K562 (cell line): ENCODE measurements at regions not wholly inside any gene's neighbourhood (a gene's known extent, or its start where the extent isn't known, plus 50 kb on each side); places are given as distances from the start of the nearest gene placed in this dataset.

Experiments
- C11orf30 ChIP-seq: fragments of 450-650 bp; IDR thresholded peaks from 2 replicates; pipeline ENCODE4 v1.6.1; 2016; ENCODE audit warnings: low read depth, mild to moderate bottlenecking
- CBFA2T2 ChIP-seq: fragments of 450-650 bp; conservative IDR thresholded peaks from 2 replicates; pipeline ENCODE4 v1.6.1; 2017; ENCODE audit warnings: mild to moderate bottlenecking
- CHD2 ChIP-seq: IDR thresholded peaks from 2 replicates; pipeline ENCODE4 v1.6.1; 2011; ENCODE audit warnings: low read depth, low read length
- NCOR1 ChIP-seq: fragments of 450-650 bp; IDR thresholded peaks from 2 replicates; pipeline ENCODE4 v1.6.1; 2016; ENCODE audit warnings: mild to moderate bottlenecking, moderate library complexity
- POLR2AphosphoS5 ChIP-seq: IDR thresholded peaks from 2 replicates; pipeline ENCODE4 v1.6.1; 2011; ENCODE audit warnings: mild to moderate bottlenecking, low read depth, low read length, moderate library complexity; ENCODE audit not compliant: control insufficient read depth, insufficient read depth
- RBM25 ChIP-seq: fragments of 200-400 bp; formaldehyde crosslinking; IDR thresholded peaks from 2 replicates; pipeline ENCODE4 v1.6.1; 2018; ENCODE audit warnings: low read length, low read depth, moderate library complexity; ENCODE audit not compliant: severe bottlenecking
- SIX5 ChIP-seq, 2 experiments: IDR thresholded peaks; 2 replicates each; pipeline ENCODE4 v1.6.1; 2011; ENCODE audit warnings: low read length in 2 of 2, borderline replicate concordance in 1 of 2, low read depth in 1 of 2, mild to moderate bottlenecking in 1 of 2, moderate library complexity in 1 of 2; ENCODE audit not compliant: insufficient read depth in 1 of 2
- ZBTB7A ChIP-seq: IDR thresholded peaks from 2 replicates; pipeline ENCODE4 v1.6.1; 2011; ENCODE audit warnings: low read depth, mild to moderate bottlenecking, low read length, moderate library complexity, borderline replicate concordance; ENCODE audit not compliant: control insufficient read depth
- ZBTB8A ChIP-seq: fragments of 450-650 bp; IDR thresholded peaks from 2 replicates; pipeline ENCODE4 v1.6.1; 2018; ENCODE audit warnings: mild to moderate bottlenecking, moderate library complexity; ENCODE audit not compliant: partially characterized antibody
- TF ChIP-seq, protein P1 (sequence below): fragments of 450-650 bp; IDR thresholded peaks from 2 replicates; pipeline ENCODE4 v1.6.1; 2016
- TF ChIP-seq, protein P2 (sequence below): IDR thresholded peaks from 2 replicates; pipeline ENCODE4 v1.6.1; 2012; ENCODE audit warnings: low read depth, low read length, improper control_type of control experiment, borderline replicate concordance

DNA sequence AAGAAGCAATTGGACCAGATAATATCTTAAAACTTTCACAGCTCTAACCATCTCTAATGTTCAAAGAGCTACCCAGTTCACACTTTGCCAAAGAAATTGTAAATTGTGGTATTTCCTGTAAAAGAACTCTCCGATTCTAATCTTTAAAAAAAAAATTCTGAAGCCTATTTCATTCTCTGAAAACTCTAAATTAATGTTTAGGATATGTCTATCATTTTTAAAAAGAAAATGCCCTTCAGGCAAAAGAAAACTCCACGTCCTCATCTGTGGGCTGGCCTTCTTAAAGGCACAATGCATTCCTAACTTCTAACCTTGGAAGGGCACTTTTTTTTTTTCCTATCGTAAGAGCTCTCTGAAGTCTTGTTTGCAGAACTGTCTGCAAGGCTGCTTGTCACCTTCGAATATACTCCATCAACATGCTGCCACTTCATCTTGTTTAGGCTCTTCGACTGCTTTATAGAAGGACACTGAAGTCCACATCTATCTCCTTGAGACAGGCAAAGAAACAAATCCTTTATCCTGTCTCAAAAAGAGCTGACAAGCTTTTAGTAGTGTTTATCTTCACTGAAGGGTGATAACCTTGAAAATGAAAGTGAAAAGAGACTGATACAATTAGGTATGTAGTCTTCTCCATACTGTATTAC is 124.3 kb upstream of the SLC39A10 start (continued):
- TF ChIP-seq, protein P1, sequence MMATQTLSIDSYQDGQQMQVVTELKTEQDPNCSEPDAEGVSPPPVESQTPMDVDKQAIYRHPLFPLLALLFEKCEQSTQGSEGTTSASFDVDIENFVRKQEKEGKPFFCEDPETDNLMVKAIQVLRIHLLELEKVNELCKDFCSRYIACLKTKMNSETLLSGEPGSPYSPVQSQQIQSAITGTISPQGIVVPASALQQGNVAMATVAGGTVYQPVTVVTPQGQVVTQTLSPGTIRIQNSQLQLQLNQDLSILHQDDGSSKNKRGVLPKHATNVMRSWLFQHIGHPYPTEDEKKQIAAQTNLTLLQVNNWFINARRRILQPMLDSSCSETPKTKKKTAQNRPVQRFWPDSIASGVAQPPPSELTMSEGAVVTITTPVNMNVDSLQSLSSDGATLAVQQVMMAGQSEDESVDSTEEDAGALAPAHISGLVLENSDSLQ, result peak; percentile 62; the same call in 1 of the 2 replicates
- TF ChIP-seq C11orf30, result peak; percentile 40
- TF ChIP-seq RBM25, result no peak
- peak; percentile 47 for TF ChIP-seq CBFA2T2
- no peak for TF ChIP-seq ZBTB8A
- no peak for TF ChIP-seq CHD2
- TF ChIP-seq SIX5 (IDR thresholded peaks at IDR 0.05; ENCODE audit: borderline replicate concordance in 1 of 2, insufficient read depth in 1 of 2, low read depth in 1 of 2, low read length in 2 of 2), result no peak
- TF ChIP-seq POLR2AphosphoS5, result no peak
- peak; percentile 44; the same call in 1 of the 2 replicates for TF ChIP-seq NCOR1
- no peak for TF ChIP-seq ZBTB7A
- TF ChIP-seq, protein P2, sequence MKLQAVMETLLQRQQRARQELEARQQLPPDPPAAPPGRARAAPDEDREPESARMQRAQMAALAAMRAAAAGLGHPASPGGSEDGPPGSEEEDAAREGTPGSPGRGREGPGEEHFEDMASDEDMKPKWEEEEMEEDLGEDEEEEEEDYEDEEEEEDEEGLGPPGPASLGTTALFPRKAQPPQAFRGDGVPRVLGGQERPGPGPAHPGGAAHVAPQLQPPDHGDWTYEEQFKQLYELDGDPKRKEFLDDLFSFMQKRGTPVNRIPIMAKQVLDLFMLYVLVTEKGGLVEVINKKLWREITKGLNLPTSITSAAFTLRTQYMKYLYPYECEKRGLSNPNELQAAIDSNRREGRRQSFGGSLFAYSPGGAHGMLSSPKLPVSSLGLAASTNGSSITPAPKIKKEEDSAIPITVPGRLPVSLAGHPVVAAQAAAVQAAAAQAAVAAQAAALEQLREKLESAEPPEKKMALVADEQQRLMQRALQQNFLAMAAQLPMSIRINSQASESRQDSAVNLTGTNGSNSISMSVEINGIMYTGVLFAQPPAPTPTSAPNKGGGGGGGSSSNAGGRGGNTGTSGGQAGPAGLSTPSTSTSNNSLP, result peak; percentile 39; the same call in 1 of the 2 replicates
- TF ChIP-seq, all 486 proteins: peak for 25
